Lower lobe of right lung (tissue), 2 donors: ENCODE measurements at regions not wholly inside any gene's neighbourhood (a gene's known extent, or its start where the extent isn't known, plus 50 kb on each side); places are given as distances from the start of the nearest gene placed in this dataset.

Experiments
- ATAC-seq, 2 donors: fragments of 200-7000 bp; cut with Tn5 transposase; one replicate each; pipeline ENCODE4 v1.9.1; 2020 to 2022; ENCODE audit warnings: mild to moderate bottlenecking in 2 of 2, moderate library complexity in 2 of 2
- DNase-seq: peaks from one replicate; pipeline ENCODE4 v3.0.0-alpha.2; 2020
- H3K27ac ChIP-seq: fragments of 200-600 bp; one replicate; pipeline ENCODE4 v1.8.0; 2022
- H3K27me3 ChIP-seq: fragments of 200-600 bp; one replicate; pipeline ENCODE4 v1.8.0; 2022; ENCODE audit warnings: low read depth
- H3K36me3 ChIP-seq: fragments of 200-600 bp; one replicate; pipeline ENCODE4 v1.8.0; 2022; ENCODE audit warnings: mild to moderate bottlenecking
- H3K4me1 ChIP-seq: fragments of 200-600 bp; one replicate; pipeline ENCODE4 v1.8.0; 2022
- H3K4me3 ChIP-seq: fragments of 200-600 bp; one replicate; pipeline ENCODE4 v1.8.0; 2022; ENCODE audit warnings: mild to moderate bottlenecking
- H3K9me3 ChIP-seq: fragments of 200-600 bp; one replicate; pipeline ENCODE4 v1.8.0; 2022
- intact Hi-C: fragments of 100-400 bp; cut with DNase I; formaldehyde crosslinking; loops from one replicate; pipeline ENCODE4 v1.11.0; 2022
- TF ChIP-seq, protein P1 (sequence below): fragments of 200-600 bp; IDR thresholded peaks from one replicate; pipeline ENCODE4 v1.8.0; 2022; ENCODE audit warnings: antibody characterized with exemption, mild to moderate bottlenecking
- donor health status: DM: no; HTN: yes; CAD: no; lungs with severe emphysema.

DNA sequence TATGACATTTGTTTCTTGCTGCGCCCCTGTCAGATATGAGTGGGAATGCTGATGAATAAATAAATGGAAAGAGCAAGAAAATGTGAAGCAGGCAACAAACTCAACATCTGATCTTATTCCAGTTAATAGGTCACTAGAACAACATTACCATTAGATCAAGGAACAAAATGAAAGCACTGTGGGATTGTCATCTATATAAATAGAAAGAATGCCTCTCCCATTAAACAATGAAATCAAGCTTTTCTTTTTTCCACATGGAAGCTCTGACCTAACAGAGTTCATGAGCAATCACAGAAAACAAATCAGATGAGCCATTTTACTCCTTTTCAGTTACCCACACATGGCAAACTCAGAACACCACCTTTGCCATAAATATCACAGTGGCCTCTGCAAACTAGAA, 354.8 kb downstream of the SUCLA2 start:
- no peaks in the 10 kb centered on the region for H3K4me1 ChIP-seq
- ATAC-seq = no peak
- no peaks in the 10 kb centered on the region for H3K9me3 ChIP-seq
- intact Hi-C loops = no loop called here
- no peak for DNase-seq
- H3K4me3 ChIP-seq = no peak overlapping the region
- TF ChIP-seq, protein P1, sequence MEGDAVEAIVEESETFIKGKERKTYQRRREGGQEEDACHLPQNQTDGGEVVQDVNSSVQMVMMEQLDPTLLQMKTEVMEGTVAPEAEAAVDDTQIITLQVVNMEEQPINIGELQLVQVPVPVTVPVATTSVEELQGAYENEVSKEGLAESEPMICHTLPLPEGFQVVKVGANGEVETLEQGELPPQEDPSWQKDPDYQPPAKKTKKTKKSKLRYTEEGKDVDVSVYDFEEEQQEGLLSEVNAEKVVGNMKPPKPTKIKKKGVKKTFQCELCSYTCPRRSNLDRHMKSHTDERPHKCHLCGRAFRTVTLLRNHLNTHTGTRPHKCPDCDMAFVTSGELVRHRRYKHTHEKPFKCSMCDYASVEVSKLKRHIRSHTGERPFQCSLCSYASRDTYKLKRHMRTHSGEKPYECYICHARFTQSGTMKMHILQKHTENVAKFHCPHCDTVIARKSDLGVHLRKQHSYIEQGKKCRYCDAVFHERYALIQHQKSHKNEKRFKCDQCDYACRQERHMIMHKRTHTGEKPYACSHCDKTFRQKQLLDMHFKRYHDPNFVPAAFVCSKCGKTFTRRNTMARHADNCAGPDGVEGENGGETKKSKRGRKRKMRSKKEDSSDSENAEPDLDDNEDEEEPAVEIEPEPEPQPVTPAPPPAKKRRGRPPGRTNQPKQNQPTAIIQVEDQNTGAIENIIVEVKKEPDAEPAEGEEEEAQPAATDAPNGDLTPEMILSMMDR = no peak
- no peaks in the 10 kb centered on the region for H3K27me3 ChIP-seq
- H3K27ac ChIP-seq = no peak overlapping the region
- H3K36me3 ChIP-seq = no peaks in the 10 kb centered on the region

DNA sequence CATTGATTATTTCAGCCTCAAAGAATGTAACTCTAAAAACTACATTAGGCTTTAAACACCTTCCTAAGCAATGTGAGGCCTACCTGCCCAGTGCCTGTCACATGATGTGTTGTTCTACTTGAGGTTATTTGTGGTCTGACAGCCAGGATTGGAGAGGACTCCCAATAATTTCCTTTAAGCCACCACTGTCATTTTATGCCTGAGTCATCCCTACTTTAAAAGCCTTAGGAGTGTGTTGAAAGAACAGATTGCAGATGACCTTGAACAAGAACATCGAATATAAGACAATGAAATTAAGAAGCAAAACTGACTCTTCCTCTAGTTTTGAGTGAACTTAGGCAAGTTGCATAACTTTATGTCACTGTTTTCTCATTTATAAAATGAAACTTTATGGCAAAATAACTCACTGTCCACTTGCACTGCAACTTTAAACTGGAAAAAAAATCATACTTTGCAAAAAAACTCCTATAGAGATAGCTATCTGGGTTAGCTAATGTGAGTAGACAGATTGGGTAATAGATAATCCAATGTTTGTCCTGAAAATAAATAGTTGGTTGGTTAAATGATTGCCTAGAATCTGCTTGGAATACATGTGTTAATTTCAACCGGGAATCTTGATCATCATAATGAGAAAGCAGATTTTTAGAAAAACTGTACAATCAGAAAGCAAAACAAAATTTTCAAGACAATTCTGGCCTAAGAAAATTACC, 361.2 kb downstream of the SUCLA2 start:
- H3K36me3 ChIP-seq = no peaks in the 10 kb centered on the region
- no peaks in the 10 kb centered on the region for H3K9me3 ChIP-seq
- intact Hi-C loops = no loop called here
- TF ChIP-seq, protein P1 = no peak
- H3K27me3 ChIP-seq = no peaks in the 10 kb centered on the region
- H3K4me3 ChIP-seq = no peak overlapping the region
- H3K27ac ChIP-seq = no peak overlapping the region
- ATAC-seq (no peak), DNase-seq (no peak)
- H3K4me1 ChIP-seq = no peaks in the 10 kb centered on the region

DNA sequence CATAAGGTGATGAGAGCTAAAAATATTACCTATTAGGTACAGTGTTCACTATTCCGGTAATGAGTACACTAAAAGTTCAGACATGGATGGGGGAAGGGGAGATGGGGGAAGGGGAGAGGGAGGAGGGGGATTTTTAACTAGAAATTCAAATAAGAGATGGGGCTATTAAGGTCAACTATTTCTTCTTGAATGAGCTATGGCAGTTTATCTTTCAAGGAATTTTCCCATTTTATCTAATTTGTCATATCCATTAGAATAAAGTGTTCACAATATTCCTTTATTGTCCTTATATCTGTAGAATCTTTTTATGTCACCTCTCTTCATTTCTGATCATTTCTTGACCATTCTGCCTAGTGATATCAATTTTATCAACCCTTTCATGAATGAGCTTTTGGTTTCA, 362.4 kb downstream of the SUCLA2 start:
- intact Hi-C loops = no loop called here
- Histone ChIP-seq H3K27me3 (no peaks in the 10 kb centered on the region), H3K36me3 (no peaks in the 10 kb centered on the region), H3K27ac (no peak overlapping the region), H3K9me3 (no peaks in the 10 kb centered on the region), H3K4me1 (no peaks in the 10 kb centered on the region), H3K4me3 (no peak overlapping the region)
- ATAC-seq (no peak), DNase-seq (no peak)
- TF ChIP-seq, protein P1 = no peak

DNA sequence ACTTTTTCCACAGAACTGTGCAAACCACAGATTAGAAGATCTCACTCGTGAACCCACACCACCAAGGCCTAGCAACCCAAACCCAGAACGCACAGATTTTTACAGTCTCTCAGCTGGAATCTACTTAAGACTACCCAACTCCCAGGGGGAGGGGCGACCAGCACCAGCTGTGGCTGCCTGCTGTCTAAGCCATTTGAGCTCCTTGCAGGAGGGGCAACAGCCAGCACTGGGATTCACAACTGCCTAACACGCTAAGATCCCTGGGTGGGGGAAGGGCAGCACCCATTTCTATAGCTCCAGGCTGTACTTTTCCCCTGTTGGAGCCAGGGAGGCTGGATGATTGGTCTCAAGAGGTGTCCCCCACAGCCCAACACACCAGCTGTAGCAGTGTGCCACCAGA, 368.8 kb downstream of the SUCLA2 start:
- DNase-seq (no peak), ATAC-seq (no peak)
- intact Hi-C loops = no loop called here
- Histone ChIP-seq H3K4me3 (no peak overlapping the region), H3K27me3 (no peaks in the 10 kb centered on the region), H3K4me1 (no peaks in the 10 kb centered on the region), H3K9me3 (peaks cover 4% of the 10 kb centered on the region), H3K27ac (no peak overlapping the region), H3K36me3 (no peaks in the 10 kb centered on the region)
- TF ChIP-seq, protein P1 = no peak

DNA sequence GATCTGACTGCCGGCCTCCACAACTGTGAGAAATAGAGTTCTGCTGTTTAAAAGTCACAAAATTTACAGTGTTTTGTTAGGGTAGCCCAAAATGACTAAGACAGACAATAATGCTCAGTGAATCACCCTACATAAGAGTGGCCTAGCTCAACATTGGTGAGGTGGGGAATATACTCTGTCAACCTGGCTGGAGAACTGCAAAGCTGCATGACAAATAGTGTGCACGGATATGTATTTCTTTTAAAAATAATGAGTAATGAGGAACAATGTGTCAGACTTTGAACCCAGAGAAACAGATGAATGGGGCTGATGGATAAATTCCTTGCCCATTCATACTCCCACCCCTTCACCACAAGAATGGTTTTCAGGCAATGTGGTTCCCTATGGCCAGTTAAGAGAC, 372.4 kb downstream of the SUCLA2 start:
- ATAC-seq = no peak

More for the DNA sequence above, 372.4 kb downstream of the SUCLA2 start:
- TF ChIP-seq, protein P1 = no peak
- H3K4me1 ChIP-seq = no peaks in the 10 kb centered on the region
- peaks cover 4% of the 10 kb centered on the region for H3K9me3 ChIP-seq
- no peaks in the 10 kb centered on the region for H3K36me3 ChIP-seq
- intact Hi-C loops = no loop called here
- no peak overlapping the region for H3K4me3 ChIP-seq
- no peaks in the 10 kb centered on the region for H3K27me3 ChIP-seq
- DNase-seq = no peak
- H3K27ac ChIP-seq = no peak overlapping the region
